T-helper 2 cell (primary cell): ENCODE measurements at regions not wholly inside any gene's neighbourhood (a gene's known extent, or its start where the extent isn't known, plus 50 kb on each side); places are given as distances from the start of the nearest gene placed in this dataset.

Source experiments
- DNase-seq, 5 experiments: peaks; one replicate each; pipeline versions ENCODE4 v3.0.0 to v3.0.0-alpha.2; 2012 to 2022

DNA sequence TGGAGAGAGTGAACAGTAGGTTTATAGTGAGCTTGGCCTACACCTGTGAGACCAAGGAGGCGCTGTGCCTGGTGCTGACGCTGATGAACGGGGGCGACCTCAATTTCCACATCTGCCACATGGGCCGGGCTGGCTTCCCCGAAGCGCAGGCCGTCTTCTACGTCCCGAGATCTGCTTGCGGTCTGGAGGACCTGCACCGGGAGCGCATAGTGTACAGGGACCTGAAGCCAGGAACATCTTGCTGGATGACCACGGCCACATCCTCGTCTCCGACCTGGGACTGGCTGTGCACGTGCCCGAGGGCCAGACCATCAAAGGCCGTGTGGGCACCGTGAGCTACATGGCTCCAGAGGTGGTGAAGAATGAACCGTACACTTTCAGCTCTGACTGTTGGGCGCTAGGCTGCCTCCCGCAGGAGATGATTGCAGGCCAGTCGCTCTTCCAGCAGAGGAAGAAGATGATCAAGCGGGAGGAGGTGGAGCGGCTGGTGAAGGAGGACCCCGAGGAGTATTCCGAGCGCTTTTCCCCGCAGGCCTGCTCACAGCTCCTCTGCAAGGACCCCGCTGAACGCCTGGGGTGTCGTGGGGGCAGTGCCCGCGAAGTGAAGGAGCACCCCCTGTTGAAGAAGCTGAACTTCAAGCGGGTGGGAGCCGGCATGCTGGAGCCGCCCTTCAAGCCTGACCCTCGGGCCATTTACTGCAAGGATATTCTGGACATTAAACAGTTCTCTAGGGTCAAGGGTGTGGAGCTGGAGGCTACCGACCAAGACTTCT, 139.0 kb downstream of the ZDHHC20 start:
- no peak for DNase-seq

DNA sequence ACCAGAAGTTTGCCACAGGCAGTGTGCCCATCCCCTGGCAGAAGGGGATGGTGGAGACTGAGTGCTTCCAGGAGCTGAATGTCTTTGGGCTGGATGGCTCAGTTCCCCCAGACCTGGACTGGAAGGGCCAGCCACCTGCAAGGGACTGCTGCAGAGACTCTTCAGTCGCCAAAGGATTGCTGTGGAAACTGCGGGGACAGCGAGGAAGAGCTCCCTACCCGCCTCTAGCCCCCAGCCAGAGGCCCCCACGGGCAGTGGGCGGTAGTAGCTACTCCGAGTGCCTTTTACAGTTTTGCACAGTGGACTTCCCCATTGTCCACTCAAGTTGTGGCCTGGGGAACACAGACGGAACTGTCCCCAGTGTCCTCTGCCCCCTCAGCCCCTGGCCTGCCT, 138.5 kb downstream of the ZDHHC20 start:
- no peak for DNase-seq

DNA sequence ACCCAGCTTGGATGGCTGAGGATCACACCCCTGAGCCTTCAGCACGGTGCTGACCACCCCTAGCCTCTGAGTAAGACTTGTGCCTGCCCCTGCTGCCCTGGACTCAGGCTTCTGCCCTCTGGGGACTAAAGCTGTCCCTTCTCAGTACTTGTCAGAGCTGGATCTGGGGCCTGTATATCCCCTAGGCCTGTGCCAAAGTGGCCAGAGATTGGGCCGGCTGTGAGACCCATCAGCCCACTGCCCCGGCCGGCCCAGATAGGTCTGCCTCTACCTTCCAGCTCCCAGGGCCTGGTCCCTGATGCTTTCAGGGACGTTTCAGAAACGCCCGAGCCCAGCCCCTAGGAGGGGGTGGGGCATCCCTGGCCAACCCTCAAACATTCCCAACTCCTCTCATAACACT, 137.8 kb downstream of the ZDHHC20 start:
- DNase-seq: no peak

DNA sequence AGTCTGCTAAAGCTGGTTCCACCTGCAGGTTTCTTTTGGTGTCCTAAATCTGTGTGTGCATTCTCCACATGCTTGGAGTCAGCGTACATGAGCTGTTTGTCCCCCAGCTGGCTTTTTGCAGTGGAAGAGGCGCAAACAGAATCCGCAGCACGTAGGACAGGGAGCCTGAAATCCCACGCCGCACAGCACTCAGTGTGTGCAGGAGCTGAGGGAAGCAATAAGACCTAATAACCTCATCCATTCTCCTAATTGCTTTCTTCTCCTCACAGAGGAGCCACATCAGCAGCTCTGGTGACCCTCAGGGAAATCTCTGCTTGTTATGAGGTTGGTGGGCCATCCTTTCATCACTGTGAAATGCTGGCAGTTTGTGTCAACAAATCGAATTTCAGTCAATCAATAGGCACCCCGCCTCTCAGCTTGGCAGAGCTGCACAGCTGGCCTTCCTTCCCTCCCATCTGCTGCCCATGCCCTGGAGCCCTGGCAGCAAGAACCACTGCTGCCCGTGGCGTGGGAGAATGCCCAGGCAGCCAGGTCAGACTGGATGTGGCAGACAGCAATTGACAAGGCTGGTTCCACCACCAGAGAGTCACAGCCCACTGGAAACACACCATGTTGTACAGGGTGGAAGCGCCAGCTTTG, 136.7 kb downstream of the ZDHHC20 start:
- DNase-seq: no peak
